ENCODE measurements at regions not wholly inside any gene's neighbourhood (a gene's known extent, or its start where the extent isn't known, plus 50 kb on each side); places are given as distances from the start of the nearest gene placed in this dataset.

DNA sequence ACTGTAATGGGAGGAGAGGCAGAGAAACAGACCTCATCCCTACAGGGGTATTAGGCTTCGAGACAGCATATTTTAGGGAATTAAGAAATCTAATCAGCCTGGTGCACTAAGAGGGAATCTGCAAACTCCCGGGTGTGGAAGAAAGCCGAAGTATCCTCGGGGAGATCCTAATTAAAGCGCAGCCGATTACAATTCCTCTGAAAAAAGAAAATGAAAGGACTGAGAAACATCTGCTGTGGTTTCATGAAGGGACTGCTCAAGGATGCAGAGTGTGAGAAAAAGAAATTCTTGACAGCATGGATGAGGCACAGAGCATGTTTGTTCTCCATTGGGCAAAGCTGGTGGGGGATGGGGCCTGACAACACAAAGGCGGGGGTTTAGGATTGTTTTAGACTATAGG, 290.0 kb upstream of the LARGE1 start:
- TF ChIP-seq, protein P1, sequence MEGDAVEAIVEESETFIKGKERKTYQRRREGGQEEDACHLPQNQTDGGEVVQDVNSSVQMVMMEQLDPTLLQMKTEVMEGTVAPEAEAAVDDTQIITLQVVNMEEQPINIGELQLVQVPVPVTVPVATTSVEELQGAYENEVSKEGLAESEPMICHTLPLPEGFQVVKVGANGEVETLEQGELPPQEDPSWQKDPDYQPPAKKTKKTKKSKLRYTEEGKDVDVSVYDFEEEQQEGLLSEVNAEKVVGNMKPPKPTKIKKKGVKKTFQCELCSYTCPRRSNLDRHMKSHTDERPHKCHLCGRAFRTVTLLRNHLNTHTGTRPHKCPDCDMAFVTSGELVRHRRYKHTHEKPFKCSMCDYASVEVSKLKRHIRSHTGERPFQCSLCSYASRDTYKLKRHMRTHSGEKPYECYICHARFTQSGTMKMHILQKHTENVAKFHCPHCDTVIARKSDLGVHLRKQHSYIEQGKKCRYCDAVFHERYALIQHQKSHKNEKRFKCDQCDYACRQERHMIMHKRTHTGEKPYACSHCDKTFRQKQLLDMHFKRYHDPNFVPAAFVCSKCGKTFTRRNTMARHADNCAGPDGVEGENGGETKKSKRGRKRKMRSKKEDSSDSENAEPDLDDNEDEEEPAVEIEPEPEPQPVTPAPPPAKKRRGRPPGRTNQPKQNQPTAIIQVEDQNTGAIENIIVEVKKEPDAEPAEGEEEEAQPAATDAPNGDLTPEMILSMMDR (IDR thresholded peaks at IDR 0.05; ENCODE audit: extremely low read depth, missing control alignments) = no peak
- no peak for DNase-seq (ENCODE audit: low spot score)

DNA sequence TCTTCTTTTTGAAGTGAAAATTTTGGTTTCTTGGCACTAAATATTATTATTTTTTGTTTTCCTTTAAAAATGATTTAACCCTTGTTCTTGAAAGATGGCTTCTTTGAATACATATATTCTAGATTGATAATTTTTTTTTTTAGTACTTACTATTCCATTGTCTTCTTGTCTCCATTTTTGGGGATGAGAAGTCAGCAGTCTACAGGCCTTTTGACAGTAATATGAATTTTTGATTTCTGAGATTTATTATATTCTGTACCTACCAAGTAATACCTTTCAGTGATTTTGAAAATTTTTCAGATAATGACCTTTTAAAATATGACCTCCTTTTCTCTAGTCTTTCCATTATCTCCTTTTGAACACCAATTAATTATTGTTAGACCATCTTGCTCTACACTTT, 294.1 kb upstream of the LARGE1 start:
- no peak for DNase-seq (ENCODE audit: low spot score)
- TF ChIP-seq, protein P1 (IDR thresholded peaks at IDR 0.05; ENCODE audit: extremely low read depth, missing control alignments) = no peak

DNA sequence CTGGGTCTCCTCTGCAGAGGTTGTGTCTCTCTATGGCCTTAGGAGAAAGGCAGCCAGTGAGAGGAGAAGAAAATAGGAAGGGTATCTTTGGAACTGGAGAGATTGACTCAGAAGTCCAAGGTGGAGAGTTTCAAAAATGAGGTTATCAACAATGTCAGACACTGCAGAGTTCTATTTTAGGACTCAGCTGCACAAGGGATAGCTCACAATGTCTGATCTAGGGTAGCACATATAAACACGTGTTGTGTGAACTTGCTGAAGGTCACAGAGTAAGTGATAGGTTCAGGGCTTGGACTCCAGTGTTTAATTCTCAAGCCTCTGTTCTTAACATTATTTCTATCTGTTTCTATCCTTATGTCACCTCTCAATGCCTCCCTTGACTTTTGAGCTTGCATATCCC, 305.0 kb upstream of the LARGE1 start:
- TF ChIP-seq, protein P1 (IDR thresholded peaks at IDR 0.05; ENCODE audit: extremely low read depth, missing control alignments) = no peak
- DNase-seq (ENCODE audit: low spot score) = no peak

DNA sequence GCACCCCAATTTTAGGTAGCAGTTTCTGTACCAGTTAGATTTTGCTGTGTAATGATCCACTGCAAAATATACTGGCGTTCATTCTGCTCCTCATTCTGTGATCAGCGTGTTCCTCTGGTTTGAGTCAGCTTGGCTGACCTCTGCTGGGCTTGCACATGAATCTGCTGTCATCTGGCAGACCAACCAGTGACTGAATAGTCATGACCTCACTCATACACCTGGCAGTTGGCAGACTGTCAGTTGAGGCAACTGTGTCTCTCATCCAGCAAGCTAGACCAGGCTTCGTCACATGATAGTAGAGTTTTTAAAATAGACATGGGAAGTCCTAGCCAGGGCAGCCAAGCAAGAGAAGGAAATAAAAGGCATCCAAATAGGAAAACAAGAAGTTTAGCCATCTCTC, 316.3 kb upstream of the LARGE1 start:
- no peak for DNase-seq (ENCODE audit: low spot score)
- TF ChIP-seq, protein P1 (IDR thresholded peaks at IDR 0.05; ENCODE audit: extremely low read depth, missing control alignments) = no peak

DNA sequence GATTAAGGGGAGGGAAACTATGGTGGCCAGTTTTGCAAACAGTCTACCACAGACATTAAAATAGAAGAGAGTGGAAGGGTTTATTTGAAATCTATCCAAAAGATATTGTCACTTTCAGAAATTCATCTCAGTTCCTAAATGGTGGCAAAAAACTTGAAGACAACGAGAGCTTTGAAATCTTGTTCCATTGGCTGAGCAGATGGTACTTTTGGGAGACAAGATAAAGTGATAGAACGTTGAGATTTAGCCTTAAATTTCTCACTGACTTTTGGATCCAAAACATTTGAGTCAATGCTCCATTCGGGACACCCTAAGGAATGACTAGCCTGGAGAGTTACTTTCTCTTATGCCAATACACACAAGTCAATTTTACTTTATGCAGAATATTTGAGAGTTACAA, 319.1 kb upstream of the LARGE1 start:
- TF ChIP-seq, protein P1 (IDR thresholded peaks at IDR 0.05; ENCODE audit: extremely low read depth, missing control alignments) = no peak
- no peak for DNase-seq (ENCODE audit: low spot score)

DNA sequence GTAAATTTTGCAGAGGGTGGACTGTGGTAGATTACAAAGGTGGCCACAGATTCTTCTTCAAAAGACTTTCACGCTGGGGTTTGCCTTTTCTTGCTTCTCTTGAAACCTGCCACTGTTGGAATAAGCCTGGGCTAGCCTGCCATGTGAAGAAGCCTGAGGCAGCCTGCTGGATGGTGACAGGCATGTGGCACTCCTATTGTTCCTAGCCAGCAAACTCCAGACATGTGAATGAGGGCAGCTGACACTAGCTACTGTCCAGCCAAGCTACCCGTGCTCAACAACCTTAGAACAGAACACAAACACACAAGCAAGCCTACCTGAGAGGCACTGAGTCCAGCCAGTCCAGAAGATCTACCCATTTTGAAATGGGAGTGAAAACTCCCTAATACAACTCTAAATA, 322.7 kb upstream of the LARGE1 start:
- TF ChIP-seq, protein P1 (IDR thresholded peaks at IDR 0.05; ENCODE audit: extremely low read depth, missing control alignments) = no peak
- DNase-seq (ENCODE audit: low spot score) = no peak

DNA sequence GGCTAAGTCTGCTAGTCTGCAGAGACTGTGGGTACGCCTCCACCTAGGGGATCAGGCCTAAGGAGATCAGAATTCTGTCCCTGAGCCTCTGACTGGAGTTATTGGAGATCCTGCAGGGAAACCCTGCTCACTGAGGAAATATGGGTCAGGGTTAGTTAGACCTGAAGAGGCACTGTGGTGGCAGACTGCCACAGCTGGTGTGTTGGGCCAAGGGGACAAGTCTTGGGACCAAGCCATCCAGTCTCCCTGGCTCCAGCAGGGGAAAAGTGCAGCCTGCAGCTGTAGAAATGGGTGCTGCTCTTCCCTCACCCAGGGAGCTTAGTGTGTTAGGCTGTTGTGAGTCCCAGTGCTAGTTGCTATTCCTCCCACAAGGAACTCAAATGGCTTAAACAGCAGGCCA, 334.8 kb upstream of the LARGE1 start:
- TF ChIP-seq, protein P1 (IDR thresholded peaks at IDR 0.05; ENCODE audit: extremely low read depth, missing control alignments) = no peak
- DNase-seq (ENCODE audit: low spot score) = no peak

Measured in GM20000 (cell line).